GM12873 (cell line): ENCODE measurements at regions not wholly inside any gene's neighbourhood (a gene's known extent, or its start where the extent isn't known, plus 50 kb on each side); places are given as distances from the start of the nearest gene placed in this dataset.

Experiments used
- CTCF ChIP-seq: IDR thresholded peaks from 2 replicates; pipeline ENCODE4 v1.5.1; 2012; ENCODE audit warnings: low read depth, mild to moderate bottlenecking, moderate library complexity, low read length, control low read depth; ENCODE audit not compliant: insufficient read depth; ENCODE audit errors: missing control alignments

GRCh38 chr10:21355591-21356011 is 169.9 kb downstream of the SKIDA1 start:
- TF ChIP-seq CTCF, result no peak

DNA sequence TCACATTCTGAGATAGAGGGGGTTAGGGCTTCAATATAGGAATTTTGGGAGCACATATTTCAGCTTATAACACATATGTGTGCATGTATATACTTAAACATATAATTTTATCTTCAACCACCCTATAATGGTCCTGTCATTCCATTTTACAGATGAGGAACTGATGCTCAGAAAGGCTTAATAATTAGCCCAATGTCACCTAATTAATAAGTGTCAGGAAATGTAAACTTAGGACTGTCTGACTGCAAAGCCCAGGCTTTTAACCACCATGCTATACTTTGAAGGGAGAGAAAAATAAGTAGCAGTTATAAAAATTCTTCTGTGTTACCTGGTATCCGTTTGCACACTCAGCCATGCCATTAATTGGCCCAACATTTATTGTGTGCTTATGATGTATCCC is 172.6 kb downstream of the SKIDA1 start:
- TF ChIP-seq CTCF, result no peak

DNA sequence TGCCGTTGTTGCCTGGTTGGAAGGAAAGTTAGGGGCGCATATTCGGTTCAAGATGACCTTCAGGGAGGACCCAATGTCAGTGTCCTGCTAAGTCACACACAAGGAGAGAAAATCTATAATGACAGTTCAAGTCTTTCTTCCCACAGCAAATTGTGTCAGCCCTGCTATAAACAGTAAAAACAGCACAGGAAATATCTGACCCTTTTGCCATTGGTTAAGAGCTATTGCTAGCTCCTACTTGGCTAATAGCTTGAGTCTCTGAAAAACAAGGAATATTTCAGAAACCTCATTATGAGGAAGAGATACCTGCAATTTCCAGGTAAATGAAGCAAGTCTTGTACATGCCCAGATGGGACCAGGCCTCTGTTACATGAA is 175.6 kb downstream of the SKIDA1 start:
- no peak for TF ChIP-seq CTCF

DNA sequence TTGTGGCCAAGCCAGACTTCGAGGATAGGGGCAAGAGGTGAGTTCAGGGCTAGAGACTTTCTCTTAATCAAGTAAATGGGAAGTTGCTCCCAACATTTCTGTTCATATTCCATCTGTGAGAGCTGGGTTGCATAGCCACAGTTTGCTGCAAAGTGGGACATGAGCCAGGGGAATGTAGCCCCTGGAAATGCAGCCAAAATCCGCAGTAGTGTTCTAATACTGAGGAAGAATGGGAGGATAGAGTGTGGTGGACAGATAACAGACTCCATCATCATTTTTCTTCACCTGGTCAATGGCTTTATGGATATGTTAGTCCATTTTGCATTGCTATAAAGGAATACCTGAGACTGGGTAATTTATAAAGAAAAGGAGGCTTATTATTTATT is 177.7 kb downstream of the SKIDA1 start:
- TF ChIP-seq CTCF, result no peak

- no peak for TF ChIP-seq CTCF
Observed at GRCh38 chr10:21347043-21347784, 178.3 kb downstream of the SKIDA1 start.

DNA sequence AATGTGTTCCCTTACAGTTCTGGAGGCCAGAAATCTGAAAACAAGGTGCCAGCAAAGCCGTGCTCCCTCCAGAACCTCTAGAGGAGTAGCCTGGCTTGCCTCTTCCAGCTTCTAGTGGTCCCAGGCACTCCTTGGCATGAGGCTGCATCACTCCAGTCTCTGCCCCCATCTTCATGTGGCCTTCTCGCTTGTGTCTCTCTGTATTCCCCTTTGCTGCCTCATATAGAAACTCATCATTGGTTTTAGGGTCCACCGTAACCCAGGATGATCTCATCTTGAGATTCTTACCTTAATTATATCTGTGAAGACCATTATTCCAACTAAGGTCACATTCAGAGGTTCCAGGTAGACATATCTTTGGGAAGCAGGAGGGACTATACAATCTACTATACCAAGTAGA is 182.4 kb downstream of the SKIDA1 start:
- no peak for TF ChIP-seq CTCF

DNA sequence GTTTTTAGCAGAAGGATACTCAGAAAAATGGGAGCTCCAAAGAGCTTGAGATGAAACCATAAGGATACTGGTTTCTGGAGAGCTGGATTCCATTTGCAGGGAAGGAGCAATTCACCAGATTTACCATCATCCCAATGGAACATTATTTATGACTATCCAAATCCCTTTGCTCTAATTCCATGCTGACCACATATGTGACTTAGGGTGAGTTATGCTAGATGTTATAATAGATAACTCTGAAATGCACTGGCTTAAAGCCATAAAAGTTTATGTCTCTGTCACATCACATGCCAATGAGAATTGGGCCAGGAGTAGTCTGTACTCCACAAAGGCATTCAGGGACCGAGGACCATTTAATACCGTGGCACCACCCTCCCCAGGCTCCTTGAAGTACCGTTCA is 185.2 kb downstream of the SKIDA1 start:
- TF ChIP-seq CTCF, result no peak
